A549 (cell line): ENCODE measurements at regions not wholly inside any gene's neighbourhood (a gene's known extent, or its start where the extent isn't known, plus 50 kb on each side); places are given as distances from the start of the nearest gene placed in this dataset.

ENCODE experiments used
- CHD4 ChIP-seq: fragments of 200-600 bp; sonication (generic); IDR thresholded peaks from 2 replicates; pipeline ENCODE4 v1.6.1; 2016; ENCODE audit warnings: antibody characterized with exemption, mild to moderate bottlenecking, borderline replicate concordance
- CTCF ChIP-seq: fragments of >200 bp; sonication (Bioruptor Twin); formaldehyde crosslinking; IDR thresholded peaks from 3 replicates; pipeline ENCODE4 v1.5.1; 2016
- HDAC2 ChIP-seq: fragments of 200-600 bp; sonication (generic); IDR thresholded peaks from 2 replicates; pipeline ENCODE4 v1.6.1; 2016
- JUN ChIP-seq, 2 experiments: fragments of >200 bp; sonication (Bioruptor Twin); formaldehyde crosslinking; IDR thresholded peaks; 2 replicates in 1 of 2; 3 replicates in 1 of 2; pipeline ENCODE4 v1.6.1; 2016 to 2017
- MAZ ChIP-seq: fragments of 150-350 bp; IDR thresholded peaks from 2 replicates; pipeline ENCODE4 v1.6.1; 2014; ENCODE audit warnings: antibody characterized with exemption, low read depth, low read length, borderline replicate concordance
- NR3C1 ChIP-seq: fragments of >200 bp; sonication (Bioruptor Twin); formaldehyde crosslinking; IDR thresholded peaks from 3 replicates; pipeline ENCODE4 v1.6.1; 2017
- REST ChIP-seq: fragments of 200-600 bp; sonication (generic); IDR thresholded peaks from 2 replicates; pipeline ENCODE4 v1.6.1; 2016; ENCODE audit warnings: antibody characterized with exemption, mild to moderate bottlenecking, moderate library complexity
- RFX5 ChIP-seq: fragments of 450-650 bp; IDR thresholded peaks from 2 replicates; pipeline ENCODE4 v1.7.1; 2014; ENCODE audit warnings: antibody characterized with exemption, mild to moderate bottlenecking, moderate library complexity
- ZFP36 ChIP-seq: fragments of 450-650 bp; IDR thresholded peaks from 2 replicates; pipeline ENCODE4 v1.6.1; 2014; ENCODE audit warnings: borderline replicate concordance; ENCODE audit not compliant: partially characterized antibody

GRCh38 chr2:76159042-76159648 lies 448.4 kb upstream of the GCFC2 start:
- TF ChIP-seq RFX5 (no peak), CHD4 (no peak), JUN (IDR thresholded peaks at IDR 0.05) (no peak), CTCF (no peak), NR3C1 (no peak), HDAC2 (no peak), MAZ (no peak), ZFP36 (no peak), REST (no peak)
